Transverse colon (tissue), 4 donors: ENCODE measurements at regions not wholly inside any gene's neighbourhood (a gene's known extent, or its start where the extent isn't known, plus 50 kb on each side); places are given as distances from the start of the nearest gene placed in this dataset.

Experiments used
- EP300 ChIP-seq: sonication (generic); formaldehyde crosslinking; IDR thresholded peaks from one replicate; pipeline ENCODE4 v1.6.1; 2017; ENCODE audit warnings: antibody characterized with exemption, low read depth
- POLR2A ChIP-seq: fragments of 450-650 bp; IDR thresholded peaks from one replicate; pipeline ENCODE4 v1.6.1; 2016; ENCODE audit warnings: antibody characterized with exemption, mild to moderate bottlenecking, moderate library complexity
- POLR2AphosphoS5 ChIP-seq, 3 donors: sonication (generic); formaldehyde crosslinking; IDR thresholded peaks; one replicate each; pipeline ENCODE4 v1.6.1; 2016; ENCODE audit warnings: antibody characterized with exemption in 3 of 3
- TF ChIP-seq, protein P1 (sequence below), 5 experiments: fragments of 200-600 bp in 3 of 5; fragments of 450-650 bp in 2 of 5; sonication (generic) in 3 of 5; IDR thresholded peaks; 1 replicate in 2 of 5; 2 replicates in 3 of 5; pipeline ENCODE4 v1.5.1; 2016 to 2017; ENCODE audit warnings: antibody characterized with exemption in 5 of 5, inconsistent platforms in 3 of 5, mild to moderate bottlenecking in 2 of 5, moderate library complexity in 1 of 5

DNA sequence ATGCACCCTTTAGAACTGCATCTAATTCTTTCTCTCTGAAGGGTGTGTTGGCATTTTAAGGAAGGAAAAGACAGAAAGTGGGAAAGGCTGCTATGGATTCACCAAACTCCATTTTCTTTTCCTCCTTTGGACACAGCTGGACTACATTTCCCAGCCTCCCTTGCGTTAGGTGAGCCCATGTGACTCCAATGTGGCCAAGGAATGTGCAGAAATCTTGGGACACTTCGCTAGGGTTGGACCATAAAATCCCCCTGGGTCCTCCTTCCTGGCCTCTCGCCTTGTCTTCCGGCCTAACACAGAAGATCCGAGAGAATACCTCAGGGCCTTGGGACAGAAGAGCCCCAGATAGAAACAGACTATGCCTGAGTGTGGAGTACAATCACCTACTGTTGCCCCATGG is 56.3 kb downstream of the ABCC12 start:
- TF ChIP-seq, protein P1, sequence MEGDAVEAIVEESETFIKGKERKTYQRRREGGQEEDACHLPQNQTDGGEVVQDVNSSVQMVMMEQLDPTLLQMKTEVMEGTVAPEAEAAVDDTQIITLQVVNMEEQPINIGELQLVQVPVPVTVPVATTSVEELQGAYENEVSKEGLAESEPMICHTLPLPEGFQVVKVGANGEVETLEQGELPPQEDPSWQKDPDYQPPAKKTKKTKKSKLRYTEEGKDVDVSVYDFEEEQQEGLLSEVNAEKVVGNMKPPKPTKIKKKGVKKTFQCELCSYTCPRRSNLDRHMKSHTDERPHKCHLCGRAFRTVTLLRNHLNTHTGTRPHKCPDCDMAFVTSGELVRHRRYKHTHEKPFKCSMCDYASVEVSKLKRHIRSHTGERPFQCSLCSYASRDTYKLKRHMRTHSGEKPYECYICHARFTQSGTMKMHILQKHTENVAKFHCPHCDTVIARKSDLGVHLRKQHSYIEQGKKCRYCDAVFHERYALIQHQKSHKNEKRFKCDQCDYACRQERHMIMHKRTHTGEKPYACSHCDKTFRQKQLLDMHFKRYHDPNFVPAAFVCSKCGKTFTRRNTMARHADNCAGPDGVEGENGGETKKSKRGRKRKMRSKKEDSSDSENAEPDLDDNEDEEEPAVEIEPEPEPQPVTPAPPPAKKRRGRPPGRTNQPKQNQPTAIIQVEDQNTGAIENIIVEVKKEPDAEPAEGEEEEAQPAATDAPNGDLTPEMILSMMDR (IDR thresholded peaks at IDR 0.05): no peak
- TF ChIP-seq POLR2A: no peak
- TF ChIP-seq POLR2AphosphoS5 (IDR thresholded peaks at IDR 0.05): no peak
- TF ChIP-seq EP300: no peak
